K562 (cell line): ENCODE measurements at regions not wholly inside any gene's neighbourhood (a gene's known extent, or its start where the extent isn't known, plus 50 kb on each side); places are given as distances from the start of the nearest gene placed in this dataset.

Experiments
- BCLAF1 ChIP-seq, 2 experiments: fragments of 450-650 bp in 1 of 2; IDR thresholded peaks; 2 replicates each; pipeline ENCODE4 v1.6.1; 2011 to 2017; ENCODE audit warnings: low read depth in 2 of 2, antibody characterized with exemption in 1 of 2, borderline replicate concordance in 1 of 2, low read length in 1 of 2, mild to moderate bottlenecking in 1 of 2, mixed read lengths in 1 of 2; ENCODE audit not compliant: control insufficient read depth in 1 of 2
- CAMTA2 ChIP-seq: fragments of 250-450 bp; sonication (Bioruptor Pico); conservative IDR thresholded peaks from 2 replicates; pipeline ENCODE4 v1.5.1; 2022
- CC2D1A ChIP-seq: fragments of 450-650 bp; IDR thresholded peaks from 2 replicates; pipeline ENCODE4 v1.6.1; 2017; ENCODE audit warnings: mild to moderate bottlenecking
- E2F3 ChIP-seq: fragments of 250-450 bp; sonication (Bioruptor Pico); IDR thresholded peaks from 2 replicates; pipeline ENCODE4 v1.4.0; 2020; ENCODE audit warnings: mild to moderate bottlenecking
- ELK3 ChIP-seq: fragments of 450-650 bp; formaldehyde crosslinking; IDR thresholded peaks from 2 replicates; pipeline ENCODE4 v1.4.0; 2020; ENCODE audit warnings: mild to moderate bottlenecking
- HDAC6 ChIP-seq: IDR thresholded peaks from 2 replicates; pipeline ENCODE4 v1.6.1; 2012; ENCODE audit warnings: low read depth, mild to moderate bottlenecking, control low read depth, inconsistent platforms, low read length, moderate library complexity
- HINFP ChIP-seq: fragments of 450-650 bp; conservative IDR thresholded peaks from 2 replicates; pipeline ENCODE4 v1.6.1; 2016; ENCODE audit warnings: missing genetic modification characterization, low read depth, mild to moderate bottlenecking, control low read depth, missing compliant biosample characterization
- LCOR ChIP-seq: sonication (generic); formaldehyde crosslinking; IDR thresholded peaks from 2 replicates; pipeline ENCODE4 v1.8.0; 2022; ENCODE audit warnings: mild to moderate bottlenecking, missing genetic modification reagents
- NBN ChIP-seq: fragments of 450-650 bp; IDR thresholded peaks from 2 replicates; pipeline ENCODE4 v1.6.1; 2016; ENCODE audit warnings: low read depth, mild to moderate bottlenecking
- PREB ChIP-seq: sonication (generic); formaldehyde crosslinking; IDR thresholded peaks from 2 replicates; pipeline ENCODE4 v1.8.1; 2023; ENCODE audit warnings: mild to moderate bottlenecking, missing genetic modification reagents
- PTRF ChIP-seq: fragments of 450-650 bp; IDR thresholded peaks from 2 replicates; pipeline ENCODE4 v1.6.1; 2016; ENCODE audit warnings: mild to moderate bottlenecking, missing genetic modification characterization, missing compliant biosample characterization
- RBFOX2 ChIP-seq: fragments of 200-400 bp; formaldehyde crosslinking; IDR thresholded peaks from 2 replicates; pipeline ENCODE4 v1.6.1; 2017; ENCODE audit warnings: low read depth, mild to moderate bottlenecking, low read length, moderate library complexity
- SETDB1 ChIP-seq: IDR thresholded peaks from one replicate; pipeline ENCODE4 v1.6.1; 2012; ENCODE audit warnings: low read length, control low read depth, inconsistent platforms
- SNIP1 ChIP-seq: fragments of 450-650 bp; IDR thresholded peaks from 2 replicates; pipeline ENCODE4 v1.7.1; 2017; ENCODE audit warnings: low read depth, mild to moderate bottlenecking
- TAF7 ChIP-seq: fragments of 450-650 bp; IDR thresholded peaks from 2 replicates; pipeline ENCODE4 v1.6.1; 2016; ENCODE audit warnings: missing genetic modification characterization, missing compliant biosample characterization
- ZC3H8 ChIP-seq: fragments of 450-650 bp; IDR thresholded peaks from 2 replicates; pipeline ENCODE4 v1.6.1; 2017
- ZNF263 ChIP-seq: sonication (generic); formaldehyde crosslinking; IDR thresholded peaks from 2 replicates; pipeline ENCODE4 v1.8.0; 2022; ENCODE audit warnings: mild to moderate bottlenecking, missing genetic modification reagents, borderline replicate concordance
- ZNF444 ChIP-seq: fragments of 250-450 bp; sonication (Bioruptor Pico); IDR thresholded peaks from 2 replicates; pipeline ENCODE4 v1.4.0; 2020; ENCODE audit warnings: mild to moderate bottlenecking, moderate library complexity
- ZNF584 ChIP-seq: fragments of 200-800 bp; sonication (Bioruptor generic); IDR thresholded peaks from 2 replicates; pipeline ENCODE4 v1.6.1; 2016; ENCODE audit warnings: low read depth, mild to moderate bottlenecking, missing genetic modification characterization, missing compliant biosample characterization
- ZNF740 ChIP-seq, 3 experiments: fragments of 200-800 bp in 1 of 3; sonication (Bioruptor generic) in 1 of 3; sonication (generic) in 1 of 3; formaldehyde crosslinking in 1 of 3; IDR thresholded peaks; 2 replicates each; pipeline versions ENCODE4 v1.6.1 to v1.8.0; 2016 to 2022; ENCODE audit warnings: mild to moderate bottlenecking in 2 of 3, missing compliant biosample characterization in 2 of 3, missing genetic modification characterization in 2 of 3, missing genetic modification reagents in 1 of 3

- TF ChIP-seq RBFOX2: no peak
- TF ChIP-seq ELK3 (CRISPR knock-in tag): no peak
- no peak for TF ChIP-seq BCLAF1 (IDR thresholded peaks at IDR 0.05; ENCODE audit: borderline replicate concordance in 1 of 2, control insufficient read depth in 1 of 2, low read depth in 2 of 2, low read length in 1 of 2)
- TF ChIP-seq CC2D1A: peak; percentile 86
- no peak for TF ChIP-seq ZC3H8
- TF ChIP-seq LCOR (CRISPR knock-in tag): peak; percentile 100
- no peak for TF ChIP-seq HINFP (tag)
- no peak for TF ChIP-seq E2F3 (CRISPR knock-in tag)
- TF ChIP-seq HDAC6: no peak
- TF ChIP-seq ZNF740 (CRISPR knock-in tag; IDR thresholded peaks at IDR 0.05): no peak
- no peak for TF ChIP-seq ZNF740 (tag; IDR thresholded peaks at IDR 0.05)
- TF ChIP-seq TAF7 (tag): no peak
- TF ChIP-seq PREB (CRISPR knock-in tag): 0 out of 2 replicates have a peak, but pooled peaks have one; percentile 44
- no peak for TF ChIP-seq ZNF584 (CRISPR knock-in tag)
- TF ChIP-seq SNIP1: no peak
- no peak for TF ChIP-seq SETDB1
- no peak for TF ChIP-seq PTRF (tag)
- TF ChIP-seq ZNF263: no peak
- TF ChIP-seq ZNF444 (CRISPR knock-in tag): no peak
- no peak for TF ChIP-seq NBN
- TF ChIP-seq CAMTA2 (CRISPR knock-in tag): no peak
Measured at GRCh38 chr5:50962934-50963872, 296.8 kb downstream of the PARP8 start (continued).
